OCI-LY7 (cell line): ENCODE measurements at regions not wholly inside any gene's neighbourhood (a gene's known extent, or its start where the extent isn't known, plus 50 kb on each side); places are given as distances from the start of the nearest gene placed in this dataset.

Experiments used
- BruUV-seq: library from RNA; stranded (reverse); fragments of 400-500 nt; replicated peaks from 2 replicates; lab custom pipeline; 2021; lab: Mats Ljungman, UMichigan
- CTCF ChIA-PET: fragments of 300-600 bp; sonication (Branson Sonifier 250); formaldehyde crosslinking; loops from one replicate; lab custom pipeline; 2022; ENCODE audit warnings: antibody characterized with exemption; ENCODE audit not compliant: unreplicated experiment; lab: Charles Lee
- POLR2A ChIA-PET: fragments of 300-600 bp; sonication (Branson Sonifier 250); formaldehyde crosslinking; loops from one replicate; lab custom pipeline; 2022; ENCODE audit warnings: antibody characterized with exemption; lab: Charles Lee
- DNase-seq: peaks from one replicate; pipeline ENCODE4 v3.0.0-alpha.2; 2015; ENCODE audit warnings: low spot score
- H2AFZ ChIP-seq: fragments of 200-600 bp; sonication (generic), shearing (Covaris generic); 2 replicates; pipeline ENCODE4 v1.6.1; 2014; ENCODE audit warnings: mild to moderate bottlenecking, antibody characterized with exemption, low read length, moderate library complexity
- H3K27ac ChIP-seq: fragments of 200-600 bp; sonication (generic); 2 replicates; pipeline ENCODE4 v1.5.1; 2014; ENCODE audit warnings: mixed run types, low read depth, mild to moderate bottlenecking, moderate library complexity, low read length, inconsistent platforms; ENCODE audit not compliant: poor library complexity, severe bottlenecking
- H3K36me3 ChIP-seq: fragments of 200-600 bp; sonication (generic); 2 replicates; pipeline ENCODE4 v1.6.1; 2014; ENCODE audit warnings: mild to moderate bottlenecking, antibody characterized with exemption, low read length, moderate library complexity, mixed read lengths; ENCODE audit not compliant: insufficient read depth
- H3K4me1 ChIP-seq: fragments of 200-600 bp; sonication (generic); 2 replicates; pipeline ENCODE4 v1.5.1; 2014; ENCODE audit warnings: mild to moderate bottlenecking, low read length; ENCODE audit not compliant: insufficient read depth, poor library complexity, severe bottlenecking
- H3K4me2 ChIP-seq: fragments of 200-600 bp; sonication (generic); 2 replicates; pipeline ENCODE4 v1.6.1; 2014; ENCODE audit warnings: mild to moderate bottlenecking, low read length
- H3K4me3 ChIP-seq: fragments of 200-600 bp; sonication (generic); 2 replicates; pipeline ENCODE4 v1.5.1; 2014; ENCODE audit warnings: mild to moderate bottlenecking, low read depth, low read length; ENCODE audit not compliant: poor library complexity, severe bottlenecking
- H3K79me2 ChIP-seq: fragments of 200-600 bp; sonication (generic); 2 replicates; pipeline ENCODE4 v1.6.1; 2016; ENCODE audit warnings: low read depth, mild to moderate bottlenecking, low read length, moderate library complexity, mixed read lengths; ENCODE audit not compliant: insufficient read depth
- H3K9me2 ChIP-seq: fragments of 200-600 bp; sonication (generic); 2 replicates; pipeline ENCODE4 v1.6.1; 2016; ENCODE audit warnings: mild to moderate bottlenecking, low read length, mixed read lengths; ENCODE audit not compliant: insufficient read depth
- H3K9me3 ChIP-seq: fragments of 200-600 bp; sonication (generic); 2 replicates; pipeline ENCODE4 v1.6.1; 2014; ENCODE audit warnings: mild to moderate bottlenecking, mixed run types, low read length, mixed read lengths
- H4K20me1 ChIP-seq: fragments of 200-600 bp; sonication (generic); 2 replicates; pipeline ENCODE4 v1.6.1; 2014; ENCODE audit warnings: mild to moderate bottlenecking, antibody characterized with exemption, low read length, moderate library complexity, mixed read lengths; ENCODE audit not compliant: insufficient read depth
- EZH2phosphoT487 ChIP-seq: fragments of 200-600 bp; sonication (generic); IDR thresholded peaks from 2 replicates; pipeline ENCODE4 v1.6.1; 2018; ENCODE audit warnings: low read depth, borderline replicate concordance, mild to moderate bottlenecking, mixed run types, antibody characterized with exemption, low read length, moderate library complexity, mixed read lengths
- intact Hi-C: fragments of 100-400 bp; cut with micrococcal nuclease; formaldehyde crosslinking; loops from one replicate; pipeline ENCODE4 v1.10.0; 2022; ENCODE audit not compliant: unreplicated experiment
- TF ChIP-seq, protein P1 (sequence below): fragments of 200-600 bp; sonication (generic); conservative IDR thresholded peaks from 2 replicates; pipeline ENCODE4 v1.5.1; 2014; ENCODE audit warnings: mild to moderate bottlenecking, antibody characterized with exemption, low read length, moderate library complexity, mixed read lengths

DNA sequence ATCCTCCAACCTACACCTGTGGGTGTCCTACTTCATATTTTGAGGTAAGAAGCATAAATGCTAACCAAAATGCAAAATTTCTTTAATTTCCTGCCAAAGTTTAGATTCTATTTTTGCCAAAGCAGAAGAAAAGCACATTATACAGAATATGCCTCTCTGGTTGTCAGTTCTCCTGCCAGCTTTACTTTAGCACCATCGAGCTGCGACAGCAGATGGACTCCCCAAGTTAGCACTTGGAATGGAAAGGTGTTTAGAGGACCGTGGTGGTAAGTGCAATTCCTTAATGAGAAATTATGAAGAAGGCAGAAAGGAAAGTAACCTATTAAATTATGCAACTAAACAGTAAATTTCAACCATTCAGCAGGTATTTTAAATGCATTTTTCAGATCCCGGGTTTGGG is 326.6 kb downstream of the RERGL start:
- BruUV-seq = no TSS peak
- Histone ChIP-seq H3K79me2 (no peaks in the 10 kb centered on the region), H3K36me3 (no peaks in the 10 kb centered on the region), H4K20me1 (no peaks in the 10 kb centered on the region), H3K4me1 (no peaks in the 10 kb centered on the region), H3K4me3 (no peak overlapping the region), H3K9me3 (no peaks in the 10 kb centered on the region), H3K9me2 (no peaks in the 10 kb centered on the region), H2AFZ (no peak overlapping the region), H3K27ac (no peak overlapping the region), H3K4me2 (no peak overlapping the region)
- TF ChIP-seq, protein P1, sequence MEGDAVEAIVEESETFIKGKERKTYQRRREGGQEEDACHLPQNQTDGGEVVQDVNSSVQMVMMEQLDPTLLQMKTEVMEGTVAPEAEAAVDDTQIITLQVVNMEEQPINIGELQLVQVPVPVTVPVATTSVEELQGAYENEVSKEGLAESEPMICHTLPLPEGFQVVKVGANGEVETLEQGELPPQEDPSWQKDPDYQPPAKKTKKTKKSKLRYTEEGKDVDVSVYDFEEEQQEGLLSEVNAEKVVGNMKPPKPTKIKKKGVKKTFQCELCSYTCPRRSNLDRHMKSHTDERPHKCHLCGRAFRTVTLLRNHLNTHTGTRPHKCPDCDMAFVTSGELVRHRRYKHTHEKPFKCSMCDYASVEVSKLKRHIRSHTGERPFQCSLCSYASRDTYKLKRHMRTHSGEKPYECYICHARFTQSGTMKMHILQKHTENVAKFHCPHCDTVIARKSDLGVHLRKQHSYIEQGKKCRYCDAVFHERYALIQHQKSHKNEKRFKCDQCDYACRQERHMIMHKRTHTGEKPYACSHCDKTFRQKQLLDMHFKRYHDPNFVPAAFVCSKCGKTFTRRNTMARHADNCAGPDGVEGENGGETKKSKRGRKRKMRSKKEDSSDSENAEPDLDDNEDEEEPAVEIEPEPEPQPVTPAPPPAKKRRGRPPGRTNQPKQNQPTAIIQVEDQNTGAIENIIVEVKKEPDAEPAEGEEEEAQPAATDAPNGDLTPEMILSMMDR = no peak
- no peak for TF ChIP-seq EZH2phosphoT487
- DNase-seq = no peak
- intact Hi-C loops = no loop called here
- ChIA-PET POLR2A (no interaction called here), CTCF (no interaction called here)

GRCh38 chr12:17759982-17760381 is 330.0 kb downstream of the RERGL start:
- intact Hi-C loops = no loop called here
- H4K20me1 ChIP-seq = no peaks in the 10 kb centered on the region
- H2AFZ ChIP-seq = no peak overlapping the region
- H3K4me3 ChIP-seq = no peak overlapping the region
- no peaks in the 10 kb centered on the region for H3K79me2 ChIP-seq
- CTCF ChIA-PET = no interaction called here
- no peaks in the 10 kb centered on the region for H3K9me2 ChIP-seq
- no TSS peak for BruUV-seq
- no peak overlapping the region for H3K4me2 ChIP-seq
- H3K36me3 ChIP-seq = no peaks in the 10 kb centered on the region
- H3K27ac ChIP-seq = no peak overlapping the region
- TF ChIP-seq, protein P1 = no peak
- TF ChIP-seq EZH2phosphoT487 = no peak
- no peaks in the 10 kb centered on the region for H3K4me1 ChIP-seq
- no peaks in the 10 kb centered on the region for H3K9me3 ChIP-seq
- POLR2A ChIA-PET = no interaction called here
- no peak for DNase-seq
